HCT116 (cell line): ENCODE measurements at regions not wholly inside any gene's neighbourhood (a gene's known extent, or its start where the extent isn't known, plus 50 kb on each side); places are given as distances from the start of the nearest gene placed in this dataset.

Experiments
- ATAC-seq: fragments of 200-7000 bp; cut with Tn5 transposase; 2 replicates; pipeline ENCODE4 v1.9.1; 2020; ENCODE audit warnings: mild to moderate bottlenecking, moderate library complexity
- BruUV-seq: library from RNA; stranded (reverse); fragments of 400-500 nt; replicated peaks from 2 replicates; lab custom pipeline; 2021; lab: Mats Ljungman, UMichigan
- CTCF ChIA-PET: fragments of 300-600 bp; sonication (Branson Sonifier 250); formaldehyde crosslinking; loops from one replicate; lab custom pipeline; 2021; ENCODE audit warnings: antibody characterized with exemption; lab: Charles Lee
- POLR2A ChIA-PET: fragments of 300-600, 350-600 bp; sonication (Branson Sonifier 250); formaldehyde crosslinking; loops from one replicate; lab custom pipeline; 2021; ENCODE audit warnings: antibody characterized with exemption; lab: Charles Lee
- RAD21 ChIA-PET, 2 experiments: fragments of 300-600 bp; sonication (Branson Sonifier 250); formaldehyde crosslinking; loops; one replicate each; lab custom pipeline; 2023; ENCODE audit warnings: low total read pairs in 2 of 2; ENCODE audit not compliant: uncharacterized antibody in 2 of 2, unreplicated experiment in 2 of 2, low non-redundant PET in 1 of 2; lab: Charles Lee
- DNase-seq: peaks from one replicate; pipeline ENCODE4 v3.0.0-alpha.2; 2010; ENCODE audit warnings: low read depth, low spot score
- H2AFZ ChIP-seq: fragments of 200-600 bp; shearing (Covaris generic), sonication (generic); 2 replicates; pipeline ENCODE4 v1.6.1; 2017; ENCODE audit warnings: low read depth, mixed run types, mixed read lengths, antibody characterized with exemption, low read length; ENCODE audit not compliant: poor library complexity, severe bottlenecking
- H3K27ac ChIP-seq: 2 replicates; pipeline ENCODE4 v1.5.1; 2012; ENCODE audit warnings: low read depth, low read length
- H3K27me3 ChIP-seq: fragments of 200-600 bp; sonication (generic); 2 replicates; pipeline ENCODE4 v1.6.1; 2016; ENCODE audit warnings: mixed run types, low read length, mixed read lengths; ENCODE audit not compliant: insufficient read depth
- H3K36me3 ChIP-seq, 2 experiments: fragments of 200-500 bp in 1 of 2; fragments of 200-600 bp in 1 of 2; sonication (Bioruptor generic) in 1 of 2; sonication (generic) in 1 of 2; 2 replicates each; pipeline versions ENCODE4 v1.5.1 to v1.6.1; 2014 to 2016; ENCODE audit warnings: low read length in 2 of 2, inconsistent platforms in 1 of 2, mixed read lengths in 1 of 2, mixed run types in 1 of 2; ENCODE audit not compliant: insufficient read depth in 2 of 2, control insufficient read depth in 1 of 2
- H3K4me1 ChIP-seq, 2 experiments: fragments of 200-600 bp in 1 of 2; sonication (generic) in 1 of 2; 2 replicates each; pipeline versions ENCODE4 v1.5.1 to v1.6.1; 2012 to 2017; ENCODE audit warnings: low read length in 2 of 2, inconsistent platforms in 1 of 2, mild to moderate bottlenecking in 1 of 2, mixed read lengths in 1 of 2, mixed run types in 1 of 2, moderate library complexity in 1 of 2; ENCODE audit not compliant: insufficient read depth in 2 of 2, control insufficient read depth in 1 of 2
- H3K4me2 ChIP-seq: fragments of 200-600 bp; sonication (generic); 2 replicates; pipeline ENCODE4 v1.6.1; 2017; ENCODE audit warnings: mixed run types, low read length, mixed read lengths
- H3K4me3 ChIP-seq, 2 experiments: fragments of 200-600 bp in 1 of 2; sonication (generic) in 1 of 2; replicated peaks in 1 of 2; 2 replicates each; pipeline ENCODE4 v1.5.1; 2011 to 2016; ENCODE audit warnings: low read length in 2 of 2, control low read depth in 1 of 2, low read depth in 1 of 2, mild to moderate bottlenecking in 1 of 2, mixed read lengths in 1 of 2, mixed run types in 1 of 2
- H3K79me2 ChIP-seq: fragments of 200-600 bp; sonication (generic); 2 replicates; pipeline ENCODE4 v1.6.1; 2017; ENCODE audit warnings: mild to moderate bottlenecking, mixed run types, low read length, moderate library complexity, mixed read lengths; ENCODE audit not compliant: insufficient read depth
- H3K9ac ChIP-seq: fragments of 200-600 bp; sonication (generic); 2 replicates; pipeline ENCODE4 v1.6.1; 2016; ENCODE audit warnings: low read length, mixed read lengths
- H3K9me2 ChIP-seq: fragments of 200-600 bp; sonication (generic), shearing (Covaris generic); 2 replicates; pipeline ENCODE4 v1.6.1; 2017; ENCODE audit warnings: mixed run types, mild to moderate bottlenecking, moderate library complexity; ENCODE audit not compliant: insufficient read depth
- H3K9me3 ChIP-seq, 2 experiments: fragments of 200-500 bp in 1 of 2; fragments of 200-600 bp in 1 of 2; sonication (Bioruptor generic) in 1 of 2; sonication (generic) in 1 of 2; 2 replicates each; pipeline ENCODE4 v1.6.1; 2014 to 2017; ENCODE audit warnings: low read length in 2 of 2, mixed read lengths in 2 of 2, inconsistent platforms in 1 of 2, low read depth in 1 of 2, mild to moderate bottlenecking in 1 of 2, mixed run types in 1 of 2, moderate library complexity in 1 of 2; ENCODE audit not compliant: control insufficient read depth in 1 of 2, insufficient read depth in 1 of 2
- H4K20me1 ChIP-seq: fragments of 200-600 bp; sonication (generic), shearing (Covaris generic); 2 replicates; pipeline ENCODE4 v1.6.1; 2017; ENCODE audit warnings: mixed run types, mild to moderate bottlenecking, moderate library complexity; ENCODE audit not compliant: insufficient read depth
- ATF3 ChIP-seq: IDR thresholded peaks from 2 replicates; pipeline ENCODE4 v1.6.1; 2012
- CEBPB ChIP-seq: IDR thresholded peaks from 2 replicates; pipeline ENCODE4 v1.6.1; 2012; ENCODE audit warnings: low read depth
- EGR1 ChIP-seq: IDR thresholded peaks from 2 replicates; pipeline ENCODE4 v1.6.1; 2012; ENCODE audit warnings: low read depth
- EZH2phosphoT487 ChIP-seq: fragments of 200-600 bp; IDR thresholded peaks from 2 replicates; pipeline ENCODE4 v1.6.1; 2018; ENCODE audit warnings: antibody characterized with exemption, borderline replicate concordance
- JUND ChIP-seq: IDR thresholded peaks from 2 replicates; pipeline ENCODE4 v1.6.1; 2012
- POLR2A ChIP-seq: IDR thresholded peaks from 2 replicates; pipeline ENCODE4 v1.7.0; 2011; ENCODE audit warnings: borderline replicate concordance; ENCODE audit not compliant: insufficient read depth, insufficient read length; ENCODE audit errors: extremely low read depth
- RAD21 ChIP-seq: IDR thresholded peaks from 2 replicates; pipeline ENCODE4 v1.6.1; 2012; ENCODE audit warnings: low read depth, mild to moderate bottlenecking
- REST ChIP-seq: IDR thresholded peaks from 2 replicates; pipeline ENCODE4 v1.6.1; 2012; ENCODE audit warnings: low read depth
- SRF ChIP-seq: IDR thresholded peaks from 2 replicates; pipeline ENCODE4 v1.6.1; 2012; ENCODE audit warnings: low read depth
- ZBTB33 ChIP-seq: IDR thresholded peaks from 2 replicates; pipeline ENCODE4 v1.6.1; 2011; ENCODE audit warnings: mild to moderate bottlenecking, low read length, moderate library complexity; ENCODE audit not compliant: insufficient replicate concordance; ENCODE audit errors: extremely low read depth
- ZFX ChIP-seq: fragments of 450-650 bp; IDR thresholded peaks from 2 replicates; pipeline ENCODE4 v1.6.1; 2017
- intact Hi-C: fragments of 100-400 bp; cut with micrococcal nuclease; formaldehyde crosslinking; loops from 2 replicates; pipeline ENCODE4 v1.10.0; 2022

GRCh38 chr13:79003989-79004898 lies 345.3 kb upstream of the OBI1 start:
- H2AFZ ChIP-seq: no peak overlapping the region
- BruUV-seq: no TSS peak
- no peak overlapping the region for H3K4me2 ChIP-seq
- TF ChIP-seq RAD21 (no peak), JUND (no peak), POLR2A (no peak)
- H3K9me3 ChIP-seq: no peaks in the 10 kb centered on the region
- ChIA-PET CTCF (no interaction called here), RAD21 (no interaction called here), POLR2A (no interaction called here)
- no peak overlapping the region for H3K4me3 ChIP-seq
- no peak overlapping the region for H3K9ac ChIP-seq
- H3K27ac ChIP-seq: no peak overlapping the region
- no peaks in the 10 kb centered on the region for H3K36me3 ChIP-seq
- H3K9me2 ChIP-seq: no peaks in the 10 kb centered on the region
- no peaks in the 10 kb centered on the region for H3K79me2 ChIP-seq
- DNase-seq: no peak
- peaks cover 8% of the 10 kb centered on the region; the same call in 1 of the 2 replicates for H3K27me3 ChIP-seq
- intact Hi-C loops: no loop called here
- no peak for ATAC-seq
- H4K20me1 ChIP-seq: no peaks in the 10 kb centered on the region
- no peaks in the 10 kb centered on the region for H3K4me1 ChIP-seq

- H3K9ac ChIP-seq: no peak overlapping the region
- no peak overlapping the region for H3K27ac ChIP-seq
- H3K79me2 ChIP-seq: no peaks in the 10 kb centered on the region
- POLR2A ChIA-PET: no interaction called here
- H2AFZ ChIP-seq: no peak overlapping the region
- ATAC-seq: no peak
- H3K4me2 ChIP-seq: no peak overlapping the region
- no peak overlapping the region for H3K4me3 ChIP-seq
- H3K36me3 ChIP-seq: no peaks in the 10 kb centered on the region
- H3K4me1 ChIP-seq: no peaks in the 10 kb centered on the region
- no TSS peak for BruUV-seq
- TF ChIP-seq ZBTB33: no peak
- no peak for TF ChIP-seq RAD21
- TF ChIP-seq JUND: no peak
- TF ChIP-seq SRF: no peak
- no peak for TF ChIP-seq ATF3
- no peak for TF ChIP-seq EZH2phosphoT487
- TF ChIP-seq ZFX: no peak
- no peak for TF ChIP-seq POLR2A
- TF ChIP-seq CEBPB: no peak
- TF ChIP-seq REST: no peak
- no peak for TF ChIP-seq EGR1
- H3K27me3 ChIP-seq: 0 out of 2 replicates have a peak, but pooled peaks cover 4% of the 10 kb centered on the region
- intact Hi-C loops: no loop called here
- CTCF ChIA-PET: no interaction called here
- H3K9me3 ChIP-seq: no peaks in the 10 kb centered on the region
- RAD21 ChIA-PET: no interaction called here
- no peaks in the 10 kb centered on the region for H4K20me1 ChIP-seq
- no peak for DNase-seq
- H3K9me2 ChIP-seq: no peaks in the 10 kb centered on the region
Observed at GRCh38 chr13:78999494-78999893, 340.5 kb upstream of the OBI1 start.
